AG09309 (cell line): ENCODE measurements at regions not wholly inside any gene's neighbourhood (a gene's known extent, or its start where the extent isn't known, plus 50 kb on each side); places are given as distances from the start of the nearest gene placed in this dataset.

Source experiments
- DNase-seq: peaks from one replicate; pipeline ENCODE4 v3.0.0-alpha.2; 2010; ENCODE audit warnings: low read depth
- H3K4me3 ChIP-seq: 2 replicates; pipeline ENCODE4 v1.5.1; 2011; ENCODE audit warnings: mild to moderate bottlenecking, low read depth, low read length, moderate library complexity; ENCODE audit not compliant: control insufficient read depth
- CTCF ChIP-seq: IDR thresholded peaks from 2 replicates; pipeline ENCODE4 v1.5.1; 2011; ENCODE audit warnings: mild to moderate bottlenecking, low read depth, low read length, inconsistent platforms; ENCODE audit not compliant: insufficient read depth, control insufficient read depth; ENCODE audit errors: missing control alignments

- no peak for DNase-seq
- TF ChIP-seq CTCF = no peak
- no peak overlapping the region for H3K4me3 ChIP-seq
Observed at GRCh38 chr7:35581605-35582210, 113.2 kb downstream of the HERPUD2 start.

- TF ChIP-seq CTCF = no peak
- no peak overlapping the region for H3K4me3 ChIP-seq
- no peak for DNase-seq
Observed at GRCh38 chr7:35576031-35576573, 118.8 kb downstream of the HERPUD2 start.

GRCh38 chr7:35571611-35572240 lies 123.2 kb downstream of the HERPUD2 start:
- TF ChIP-seq CTCF = no peak
- no peak for DNase-seq
- H3K4me3 ChIP-seq = no peak overlapping the region

GRCh38 chr7:35570937-35571336 lies 124.0 kb downstream of the HERPUD2 start:
- TF ChIP-seq CTCF = no peak
- DNase-seq = no peak
- H3K4me3 ChIP-seq = no peak overlapping the region

GRCh38 chr7:35565927-35566326 lies 129.0 kb downstream of the HERPUD2 start:
- H3K4me3 ChIP-seq = no peak overlapping the region
- no peak for TF ChIP-seq CTCF
- DNase-seq = no peak

- no peak overlapping the region for H3K4me3 ChIP-seq
- no peak for TF ChIP-seq CTCF
- no peak for DNase-seq
Observed at GRCh38 chr7:35558841-35559240, 136.1 kb downstream of the HERPUD2 start.
